ENCODE measurements at regions not wholly inside any gene's neighbourhood (a gene's known extent, or its start where the extent isn't known, plus 50 kb on each side); places are given as distances from the start of the nearest gene placed in this dataset.
"Not testable (repeated sequence)": the region's sequence is repeated elsewhere in the genome, so short reads cannot be mapped to it uniquely, and the experiment has no call there.

DNA sequence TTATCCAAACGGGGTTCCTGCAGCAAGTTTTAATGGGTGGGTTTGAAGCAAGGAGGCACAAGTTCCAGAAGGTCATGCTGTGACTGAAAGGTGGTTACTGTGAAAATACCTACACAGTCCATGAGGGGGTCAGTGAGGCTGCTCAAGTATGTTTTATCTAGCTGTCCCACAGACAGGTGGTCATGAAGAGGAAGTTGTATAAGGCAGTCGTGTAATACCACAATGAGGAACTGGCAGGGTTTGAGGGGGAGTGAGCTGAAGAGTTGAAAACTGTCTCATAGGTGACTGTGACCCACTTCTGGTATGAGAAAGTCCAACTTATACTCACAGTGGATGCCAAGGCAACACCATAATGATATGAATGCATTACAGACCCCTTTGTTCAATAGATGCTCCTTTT, 856.8 kb downstream of the OTOL1 start:
- DNase-seq, result no peak

DNA sequence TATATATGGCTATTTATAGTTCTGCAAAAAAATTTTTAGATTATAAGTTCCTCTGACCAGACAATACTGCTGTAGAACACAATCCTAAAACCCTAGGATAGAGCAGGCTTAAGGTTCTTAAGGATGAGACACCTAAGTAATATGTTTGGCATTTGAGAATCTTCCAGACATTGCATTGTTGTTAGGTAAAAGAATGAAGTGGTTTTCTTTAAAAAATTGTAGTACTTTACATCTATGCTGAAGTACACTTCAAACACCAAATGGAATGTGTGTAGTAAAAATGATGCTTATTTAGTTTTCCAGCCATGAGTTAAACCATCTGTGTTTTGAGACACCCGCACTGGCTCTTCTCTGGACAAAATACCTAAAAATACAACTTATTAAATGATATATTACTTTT, 857.7 kb downstream of the OTOL1 start:
- DNase-seq, result no peak

DNA sequence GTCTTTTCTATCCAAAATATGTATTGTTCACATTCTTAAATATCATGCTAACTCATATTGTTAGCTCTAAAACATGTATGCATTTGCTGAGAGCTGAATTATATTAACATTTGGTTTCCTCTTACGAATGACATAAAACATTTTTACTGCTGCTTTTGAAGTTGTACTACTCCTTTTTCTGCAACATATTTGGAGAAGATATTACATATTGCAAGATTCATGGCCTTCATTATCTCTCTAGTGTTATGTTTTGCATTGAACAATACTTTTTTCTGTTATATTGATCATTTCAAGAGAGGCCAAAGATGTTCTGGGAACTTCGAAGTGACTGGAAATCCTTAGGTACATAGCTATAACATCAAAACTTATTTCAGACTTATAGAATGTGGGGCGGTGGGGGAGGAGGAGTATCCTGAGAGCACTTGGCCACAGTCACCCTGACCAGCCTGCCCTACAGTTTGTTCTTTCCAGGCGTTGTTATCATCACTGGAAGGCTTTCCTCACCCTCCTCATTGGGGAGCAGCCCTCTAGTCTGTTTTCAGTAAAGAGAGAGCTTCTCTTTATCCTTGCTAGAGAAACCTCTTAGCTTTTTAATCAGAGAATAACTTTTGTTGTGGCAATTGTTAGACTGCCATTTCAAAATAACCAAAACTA, 868.6 kb downstream of the OTOL1 start:
- no peak for DNase-seq

DNA sequence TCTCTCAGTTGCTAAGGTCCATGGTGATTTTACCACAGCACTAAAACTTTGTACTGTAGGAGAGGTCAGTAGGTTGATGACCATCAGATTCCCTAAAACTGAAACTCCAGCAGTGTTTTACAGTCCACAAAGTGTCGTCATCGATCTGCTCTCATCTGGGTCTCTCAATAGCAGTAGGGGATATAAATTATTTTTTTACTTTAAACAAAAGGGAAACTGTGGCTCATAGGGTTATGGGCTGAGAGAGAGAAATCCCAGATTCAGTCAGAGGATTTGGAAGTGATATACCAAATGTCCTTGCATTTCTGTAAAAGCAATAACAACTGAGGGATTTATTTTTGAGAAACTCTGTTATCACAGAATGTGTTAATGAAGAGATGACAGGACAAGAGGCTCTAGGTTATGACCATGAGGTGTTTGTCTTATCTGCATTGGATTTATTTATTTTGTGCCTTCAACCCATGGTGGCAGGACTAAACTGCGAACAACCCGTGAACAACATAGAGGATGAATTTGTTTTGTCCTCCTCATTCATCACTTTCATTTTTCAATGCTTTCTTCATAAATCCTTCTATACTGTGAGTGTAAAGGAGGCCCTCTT, 869.7 kb downstream of the OTOL1 start:
- no peak for DNase-seq

DNA sequence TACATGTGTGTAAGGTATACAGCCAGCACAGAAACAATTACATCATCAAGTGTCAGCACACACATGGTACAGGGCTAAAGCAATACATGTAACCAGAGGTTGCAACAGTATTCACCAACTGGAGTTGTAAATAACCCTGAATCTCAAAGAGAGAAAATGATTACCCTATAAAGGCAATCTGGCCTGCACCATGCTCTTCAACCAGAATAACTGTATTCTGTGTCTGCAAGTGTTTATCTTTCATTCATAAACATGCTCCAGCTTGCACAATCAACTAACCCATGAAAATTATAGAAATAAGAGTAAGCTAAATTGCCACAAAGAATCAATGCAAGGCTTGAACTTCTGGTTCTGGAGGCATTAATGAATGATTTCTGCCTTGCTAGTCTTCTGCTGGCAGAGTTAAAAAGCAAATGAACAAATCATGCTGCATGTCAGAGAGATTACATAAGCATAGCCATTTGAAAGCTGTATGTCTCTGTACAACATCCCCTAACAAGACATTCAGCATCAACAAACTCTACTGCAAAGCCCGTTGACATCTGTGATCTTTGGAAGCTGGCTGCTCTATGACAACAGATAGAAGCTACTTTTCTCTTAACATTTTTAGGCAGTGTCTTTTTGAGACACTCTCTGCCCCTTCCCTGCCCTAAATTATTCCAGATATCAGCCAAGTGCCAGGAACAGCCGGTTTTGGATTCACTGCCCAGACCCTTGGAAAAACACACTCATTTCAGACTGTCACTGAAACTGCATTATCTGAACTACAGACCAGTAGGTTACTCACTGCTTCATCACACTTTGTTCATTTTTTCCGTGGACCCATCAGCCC, 871.0 kb downstream of the OTOL1 start:
- DNase-seq, result no peak

DNA sequence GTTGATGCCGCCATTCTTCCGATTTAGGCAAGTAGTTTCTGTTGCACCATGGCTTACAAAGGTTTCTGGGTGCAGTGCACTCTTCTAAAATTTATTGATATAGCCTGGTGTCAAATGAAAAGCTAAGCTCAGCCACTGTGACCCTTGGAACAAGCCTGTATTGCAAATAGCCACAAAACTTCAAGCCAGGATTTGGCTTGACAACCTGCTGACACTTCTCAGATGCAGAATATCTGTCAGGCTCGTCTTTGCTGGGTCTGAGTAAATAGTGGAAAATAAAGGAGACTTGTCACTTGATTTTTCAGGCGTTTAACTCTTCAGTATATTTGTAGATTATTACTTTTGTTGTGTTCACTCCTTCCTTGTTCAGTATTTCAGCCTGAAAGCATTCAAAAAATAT, 871.8 kb downstream of the OTOL1 start:
- DNase-seq, result no peak

DNA sequence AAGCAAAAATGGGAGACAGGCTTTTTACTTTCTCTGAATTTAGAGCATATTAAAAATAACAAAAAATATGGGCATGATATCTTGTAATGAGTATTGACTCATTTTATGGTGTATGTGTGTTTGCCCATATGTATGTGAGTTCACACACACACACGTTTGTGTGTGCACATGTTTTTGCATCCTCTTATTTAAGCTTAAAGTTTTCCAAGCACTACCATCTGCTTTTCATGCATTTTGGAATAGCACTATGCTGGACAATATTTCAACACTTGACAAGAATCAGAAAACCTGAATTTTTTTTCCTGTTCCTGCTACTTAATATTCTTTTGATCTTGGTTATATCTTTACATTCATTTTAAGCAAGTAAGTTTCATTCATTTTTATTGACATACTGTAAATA, 872.7 kb downstream of the OTOL1 start:
- DNase-seq, result no peak

DNA sequence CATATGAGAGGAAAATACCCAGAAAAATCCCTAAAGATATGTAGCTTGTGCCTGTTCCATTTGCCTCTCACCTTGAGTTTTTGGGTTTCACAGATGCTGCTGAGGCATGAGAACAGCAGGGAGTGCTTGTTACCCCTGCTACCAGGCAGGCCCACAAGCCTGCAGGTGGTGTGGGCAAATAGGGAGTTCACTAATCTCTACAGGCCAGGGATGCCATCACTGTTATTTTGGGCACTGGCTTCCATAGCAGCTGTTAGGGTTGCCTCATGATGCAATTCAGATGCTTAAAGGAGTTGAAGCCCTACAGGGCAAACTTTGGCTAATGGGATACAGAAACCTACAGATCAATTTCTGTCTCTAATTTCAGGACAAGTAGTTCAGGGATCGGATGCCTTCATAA, 873.5 kb downstream of the OTOL1 start:
- no peak for DNase-seq

DNA sequence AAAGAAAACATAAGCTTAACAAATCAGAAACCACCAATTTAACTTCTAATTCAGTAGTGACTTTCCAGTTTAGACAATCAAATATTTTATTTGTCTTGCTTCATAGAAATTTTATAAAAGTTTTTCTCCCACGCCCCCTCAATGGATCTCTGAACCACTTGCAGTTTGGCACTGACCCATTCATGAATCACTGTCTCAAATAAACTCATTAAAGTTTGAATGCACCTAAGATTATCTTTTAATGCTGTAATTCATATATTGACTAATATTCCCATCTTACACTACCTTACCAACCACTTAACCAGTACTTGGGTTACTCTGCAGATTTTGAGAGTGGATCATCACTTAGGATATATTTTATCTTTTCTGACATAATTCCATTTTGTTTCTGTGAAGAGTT, 880.2 kb downstream of the OTOL1 start:
- no peak for DNase-seq

DNA sequence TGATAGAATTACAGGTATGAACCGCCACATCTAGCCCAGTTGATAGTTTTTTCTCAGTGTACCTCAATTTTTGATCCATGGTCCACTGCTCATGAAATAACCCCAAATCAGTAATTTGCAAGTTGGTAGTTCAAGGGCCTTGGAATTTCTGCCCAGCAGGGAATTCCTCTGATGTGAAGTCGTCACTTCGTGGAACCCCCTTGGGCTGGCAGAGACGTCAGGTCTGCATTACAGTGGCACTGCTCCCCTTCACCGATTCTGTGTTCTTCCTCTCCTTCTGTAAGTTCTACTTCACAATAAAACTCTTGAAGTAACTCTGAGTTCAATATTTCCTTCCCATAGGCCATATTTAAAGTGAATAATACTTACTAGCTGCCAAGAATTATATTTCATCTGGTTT, 881.0 kb downstream of the OTOL1 start:
- DNase-seq, result no peak

DNA sequence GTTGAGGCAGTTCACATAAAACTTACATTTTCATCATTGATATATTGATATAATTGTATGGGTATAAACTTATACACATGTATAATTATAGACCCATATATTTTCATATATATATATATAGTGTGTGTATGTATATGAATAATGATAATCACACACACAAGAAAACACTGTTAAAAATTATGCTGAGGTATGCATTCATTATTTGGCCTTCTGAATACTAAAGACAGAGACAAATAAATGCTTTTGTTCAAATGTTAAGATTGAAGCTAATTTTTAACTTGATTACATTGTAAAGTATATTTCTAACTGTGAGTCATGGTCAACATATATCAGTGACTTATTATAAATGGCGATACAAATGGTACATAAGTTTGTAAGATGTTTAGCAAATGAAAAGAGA, 888.8 kb downstream of the OTOL1 start:
- DNase-seq, result no peak

DNA sequence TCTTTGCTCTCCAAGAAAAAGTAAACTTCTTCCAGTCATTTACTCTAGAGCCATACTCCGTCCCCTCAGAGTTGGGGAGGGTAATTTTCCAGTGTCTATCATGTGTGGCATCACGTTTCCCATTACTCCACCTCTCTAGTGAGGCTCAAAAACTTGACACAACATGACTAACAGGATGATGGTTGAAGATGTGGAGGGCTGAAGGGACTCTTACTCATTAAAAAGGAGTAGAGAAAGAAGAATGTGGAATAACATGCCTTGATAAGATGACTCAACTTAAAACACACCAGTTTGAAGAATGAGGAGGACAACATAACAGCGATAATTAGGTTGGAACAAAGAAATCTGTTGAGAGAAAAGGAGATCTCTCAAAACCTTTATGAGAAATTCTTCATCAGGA, 894.3 kb downstream of the OTOL1 start:
- no peak for DNase-seq

DNA sequence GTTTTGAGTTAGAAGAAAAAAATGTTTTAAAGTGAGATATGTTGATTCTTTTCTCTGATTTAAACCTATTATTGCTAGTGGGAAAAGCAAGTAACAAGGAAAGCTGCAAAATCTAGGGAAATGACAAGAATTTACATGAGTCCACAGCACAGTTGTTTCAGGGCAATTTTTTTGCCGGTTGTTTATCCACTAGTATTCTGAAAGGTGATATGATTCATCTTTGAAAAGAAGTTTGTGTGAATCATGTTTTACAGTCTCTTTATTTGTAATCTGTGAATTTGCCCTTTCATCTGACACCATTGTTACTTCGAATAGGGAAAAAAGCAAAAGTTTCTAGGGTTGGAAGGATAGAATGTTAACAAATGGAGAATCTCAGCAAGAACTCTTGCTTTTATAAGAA, 894.7 kb downstream of the OTOL1 start:
- DNase-seq, result no peak

DNA sequence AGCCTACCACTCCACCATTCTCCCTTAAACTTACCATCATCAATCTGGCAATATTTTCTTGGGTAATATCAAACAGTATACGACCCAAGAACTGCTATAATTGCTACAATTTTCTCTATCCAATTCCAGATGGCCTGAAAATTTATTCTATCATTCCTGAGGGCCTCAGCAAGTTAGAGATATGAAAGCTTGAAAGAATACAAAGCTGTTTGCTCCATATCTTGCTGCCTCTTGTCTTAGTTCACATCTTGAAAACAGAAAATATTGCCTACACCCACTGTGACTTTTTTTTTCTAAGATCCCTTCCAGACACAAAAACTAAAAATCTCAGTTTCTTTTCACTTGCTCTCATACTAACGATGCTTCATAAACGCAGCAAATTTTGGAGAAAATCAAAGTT, 898.9 kb downstream of the OTOL1 start:
- DNase-seq, result no peak

DNA sequence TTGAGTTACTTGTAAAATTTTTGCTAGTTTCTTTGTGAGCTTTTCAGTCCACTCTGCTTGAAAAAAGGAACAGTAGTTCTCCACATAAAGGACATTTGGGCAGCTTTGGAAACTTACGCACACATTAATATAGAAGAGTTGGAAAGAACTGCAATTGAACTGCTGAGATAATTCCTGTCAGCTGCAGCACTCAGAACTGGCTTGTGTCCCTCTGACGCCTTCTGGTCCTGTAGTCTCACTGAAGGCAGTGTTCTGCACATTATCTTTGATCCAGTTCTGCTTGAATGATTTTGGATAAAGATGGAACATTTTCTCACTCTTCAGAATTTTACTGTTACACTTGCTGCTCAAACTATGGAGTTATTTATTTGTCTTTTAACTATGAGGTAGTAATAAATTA, 901.9 kb downstream of the OTOL1 start:
- DNase-seq, result no peak

DNA sequence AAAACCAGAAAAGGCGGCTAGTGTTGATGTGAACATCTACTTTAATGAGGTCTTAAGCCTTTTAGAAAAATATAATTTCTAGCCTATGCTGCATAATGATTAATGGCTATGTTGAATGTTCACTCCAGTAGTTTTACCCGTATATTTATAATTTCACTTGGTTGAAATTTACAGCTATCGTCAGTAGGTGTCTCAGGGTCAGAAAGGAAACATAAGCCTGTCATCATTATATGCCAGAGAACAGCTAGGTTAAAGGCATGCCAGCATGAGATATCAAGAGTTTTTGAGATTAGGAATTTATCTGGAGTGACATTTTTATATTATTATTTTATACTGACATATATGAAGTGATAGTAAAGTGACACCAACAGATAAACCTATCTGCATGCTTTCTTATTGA, 904.1 kb downstream of the OTOL1 start:
- DNase-seq, result no peak

DNA sequence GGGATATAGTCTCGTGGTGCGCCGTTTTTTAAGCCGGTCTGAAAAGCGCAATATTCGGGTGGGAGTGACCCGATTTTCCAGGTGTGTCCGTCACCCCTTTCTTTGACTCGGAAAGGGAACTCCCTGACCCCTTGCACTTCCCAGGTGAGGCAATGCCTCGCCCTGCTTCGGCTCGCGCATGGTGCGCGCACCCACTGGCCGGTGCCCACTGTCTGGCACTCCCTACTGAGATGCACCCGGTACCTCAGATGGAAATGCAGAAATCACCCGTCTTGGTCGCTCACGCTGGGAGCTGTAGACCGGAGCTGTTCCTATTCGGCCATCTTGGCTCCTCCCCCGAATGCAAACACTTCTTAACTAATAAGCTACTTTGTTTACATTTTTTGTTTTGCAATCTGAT, 914.9 kb downstream of the OTOL1 start:
- DNase-seq, result not testable (repeated sequence)

DNA sequence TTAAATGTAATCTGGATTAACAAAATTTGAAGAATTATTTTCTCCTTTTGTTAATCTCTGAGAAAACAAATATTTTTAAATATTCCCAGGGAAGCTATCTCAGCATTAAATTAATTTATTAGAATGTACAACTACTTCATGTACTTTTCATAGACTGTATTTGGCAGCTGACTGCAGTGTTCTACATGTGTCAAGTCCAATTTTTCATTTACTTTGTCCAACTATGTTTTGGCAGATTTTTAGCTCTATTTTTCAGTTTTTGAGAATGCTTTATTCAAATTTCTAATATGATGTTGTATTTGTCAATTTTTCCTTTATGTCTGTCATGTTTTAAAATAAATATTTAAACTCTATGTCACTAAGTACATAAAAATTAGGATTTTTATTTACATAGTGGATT, 925.1 kb downstream of the OTOL1 start:
- DNase-seq, result no peak

DNA sequence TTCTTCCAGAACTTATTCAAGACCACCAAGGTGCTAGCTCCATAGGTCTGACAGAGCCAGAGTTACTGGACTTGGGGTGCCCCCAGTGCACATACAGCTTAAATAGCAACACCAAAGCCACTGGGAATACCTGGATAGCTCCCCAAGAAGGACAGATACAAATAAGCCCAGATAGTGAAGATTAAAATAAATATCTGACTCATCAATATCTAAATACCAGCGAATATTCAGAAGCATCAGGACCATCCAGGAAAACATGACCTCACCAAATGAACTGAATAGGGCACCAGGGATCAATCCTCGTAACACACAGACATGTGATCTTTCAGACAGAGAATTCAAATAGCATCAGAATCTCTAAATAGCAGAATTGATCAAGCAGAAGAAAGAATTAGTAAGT, 931.6 kb downstream of the OTOL1 start:
- DNase-seq, result no peak

DNA sequence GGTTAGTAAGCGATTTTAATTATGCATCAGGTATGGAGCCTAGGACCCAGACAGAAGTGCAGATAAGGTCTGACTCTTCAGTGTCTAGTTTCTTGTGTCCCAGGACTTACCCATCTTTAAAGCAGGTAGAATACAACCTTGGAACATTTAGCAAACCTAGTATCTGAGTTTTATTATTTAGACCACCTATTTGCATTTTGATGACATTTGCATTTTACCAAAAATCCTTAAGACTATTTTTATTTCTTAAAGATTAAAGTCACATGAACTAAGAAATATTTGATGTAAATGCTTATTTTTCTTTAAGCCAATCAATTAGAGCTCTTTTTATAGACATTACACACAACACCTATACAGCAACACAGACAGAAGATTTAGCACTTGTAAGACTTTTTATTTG, 939.1 kb downstream of the OTOL1 start:
- no peak for DNase-seq

DNA sequence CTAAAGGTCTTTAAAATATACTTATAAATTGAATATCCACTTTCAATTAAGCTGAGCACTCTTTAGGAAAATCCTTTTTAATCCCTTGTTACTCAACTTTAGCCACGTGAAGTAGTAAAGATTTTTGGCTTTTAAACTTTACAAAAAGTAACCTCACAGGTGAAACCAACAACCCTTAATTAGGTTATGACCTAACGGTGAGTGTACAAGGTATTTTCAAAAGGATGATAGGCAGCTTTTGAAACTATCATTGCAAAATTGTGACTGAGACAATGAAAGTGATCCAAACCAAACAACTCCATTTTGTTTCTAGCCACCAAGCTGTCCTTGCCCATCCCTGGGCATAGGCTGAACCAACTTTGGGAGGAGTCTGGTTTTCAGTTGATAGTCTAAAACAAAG, 940.2 kb downstream of the OTOL1 start:
- no peak for DNase-seq

DNA sequence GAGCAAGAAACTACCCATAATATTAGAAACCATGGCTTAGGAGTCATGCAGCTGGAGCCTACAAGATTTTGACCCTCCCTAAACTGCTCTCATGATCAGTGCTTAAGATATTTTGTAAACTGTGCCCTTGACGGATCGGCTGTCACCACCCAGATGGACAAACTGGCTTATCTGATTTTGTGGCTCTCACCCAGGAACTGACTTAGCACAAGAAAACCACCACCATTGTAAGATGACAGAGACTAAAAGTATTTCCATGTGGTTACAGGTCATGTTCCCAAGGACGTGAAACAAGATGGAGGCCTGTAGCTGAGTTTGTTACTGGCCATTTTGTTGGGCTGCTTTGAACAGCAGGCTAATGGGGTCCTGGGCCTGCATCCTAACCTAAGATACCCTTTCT, 940.9 kb downstream of the OTOL1 start:
- no peak for DNase-seq

DNA sequence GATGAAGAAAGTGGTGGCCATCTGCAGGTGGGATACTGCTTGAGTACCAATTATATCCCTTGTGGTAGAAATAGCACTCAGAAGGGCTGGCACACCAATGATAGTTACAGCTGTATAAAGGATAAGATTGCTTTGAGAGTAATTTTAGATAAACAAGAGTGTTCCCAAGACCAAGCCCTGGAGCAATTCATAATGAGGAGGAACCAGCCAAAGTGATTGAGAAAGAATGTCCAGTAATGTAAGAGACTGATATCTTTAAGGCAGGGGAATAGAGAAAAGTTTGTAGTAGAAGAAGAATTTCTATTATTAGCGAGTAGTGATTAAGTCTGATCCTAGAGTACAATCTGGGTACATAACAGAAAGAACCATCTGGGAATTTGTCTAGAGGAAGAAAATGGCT, 945.1 kb downstream of the OTOL1 start:
- no peak for DNase-seq

DNA sequence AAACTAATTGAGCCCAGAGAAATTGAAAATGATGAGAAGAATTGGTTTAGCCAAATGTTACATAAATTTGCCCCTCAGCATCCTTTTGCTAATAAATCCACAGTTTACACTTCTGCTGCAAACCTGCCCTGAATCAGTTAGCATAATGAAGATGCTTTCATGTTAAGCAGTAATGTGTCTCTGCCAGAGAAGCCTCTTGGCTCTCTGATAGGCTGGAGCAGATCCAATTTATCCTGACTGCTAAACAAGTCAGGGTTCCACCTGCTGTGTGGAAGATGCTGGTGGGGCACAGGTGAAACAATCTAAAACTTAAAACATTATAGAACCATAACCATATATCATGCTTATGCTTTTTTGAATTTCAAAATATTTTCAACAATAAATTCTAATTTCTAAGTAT, 946.8 kb downstream of the OTOL1 start:
- DNase-seq, result peak; percentile 78

DNA sequence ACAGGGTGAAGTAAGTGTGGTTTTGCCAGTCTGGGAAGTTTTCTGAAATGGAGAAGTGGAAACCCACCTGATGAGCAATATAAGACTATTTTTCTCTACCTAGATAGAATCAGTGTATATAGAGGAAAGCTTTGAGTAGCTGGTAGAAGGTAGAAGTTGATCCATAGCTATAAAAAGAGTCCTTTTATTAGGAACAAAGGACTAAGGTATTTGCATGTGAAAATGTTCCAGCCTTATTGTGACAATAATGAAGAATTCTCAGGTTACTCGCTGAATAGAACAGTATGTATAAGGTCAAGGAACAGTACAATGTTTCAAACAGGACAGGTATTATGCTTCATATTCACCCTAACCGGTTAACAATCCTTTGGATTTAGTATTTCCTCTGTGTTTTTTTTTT, 972.2 kb downstream of the OTOL1 start:
- DNase-seq, result no peak

Data from COR-L47 (cell line).